Esophagus squamous epithelium (tissue), 5 donors: ENCODE measurements at regions not wholly inside any gene's neighbourhood (a gene's known extent, or its start where the extent isn't known, plus 50 kb on each side); places are given as distances from the start of the nearest gene placed in this dataset.

Experiments used
- DNase-seq: peaks from one replicate; lab custom pipeline; 2025; lab: John Stamatoyannopoulos, UW
- H3K27ac ChIP-seq, 4 donors: fragments of 200-600 bp; sonication (generic); one replicate each; pipeline ENCODE4 v1.5.1; 2016 to 2019; ENCODE audit warnings: mild to moderate bottlenecking in 1 of 4
- H3K27me3 ChIP-seq, 4 donors: fragments of 200-600 bp; sonication (generic); 1 replicate in 3 of 4; 2 replicates in 1 of 4; pipeline versions ENCODE4 v1.5.1 to v1.6.0; 2017 to 2021; ENCODE audit warnings: antibody characterized with exemption in 1 of 4
- H3K36me3 ChIP-seq, 3 donors: fragments of 200-600 bp; sonication (generic); one replicate each; pipeline ENCODE4 v1.5.1; 2016 to 2019
- H3K4me1 ChIP-seq, 3 donors: fragments of 200-600 bp; sonication (generic); one replicate each; pipeline ENCODE4 v1.5.1; 2017 to 2019
- H3K4me3 ChIP-seq, 4 donors: fragments of 200-600 bp; sonication (generic); 1 replicate in 3 of 4; 2 replicates in 1 of 4; pipeline ENCODE4 v1.5.1; 2016 to 2019; ENCODE audit warnings: mild to moderate bottlenecking in 2 of 4, moderate library complexity in 1 of 4
- H3K9me3 ChIP-seq, 3 donors: fragments of 200-600 bp; sonication (generic); one replicate each; pipeline ENCODE4 v1.5.1; 2016 to 2019
- POLR2A ChIP-seq, 4 donors: fragments of 450-650 bp; IDR thresholded peaks; one replicate each; pipeline ENCODE4 v1.6.1; 2017; ENCODE audit warnings: antibody characterized with exemption in 4 of 4, mild to moderate bottlenecking in 4 of 4, moderate library complexity in 3 of 4
- WGBS, 2 donors: methylation state at CpG; one replicate each; pipeline ENCODE4 v1.1.5; 2018; 5-methylcytosine and 5-hydroxymethylcytosine counted together
- intact Hi-C: fragments of 100-400 bp; cut with DNase I; formaldehyde crosslinking; loops from one replicate; pipeline ENCODE4 v1.15.0; 2022
- TF ChIP-seq, protein P1 (sequence below), 6 experiments: fragments of 450-650 bp in 4 of 6; fragments of 200-600 bp in 2 of 6; sonication (generic) in 2 of 6; IDR thresholded peaks; one replicate each; pipeline ENCODE4 v1.5.1; 2016 to 2019; ENCODE audit warnings: antibody characterized with exemption in 6 of 6, mild to moderate bottlenecking in 4 of 6, moderate library complexity in 4 of 6
- donor health status: DM: yes; HTN: yes; CAD: no.

DNA sequence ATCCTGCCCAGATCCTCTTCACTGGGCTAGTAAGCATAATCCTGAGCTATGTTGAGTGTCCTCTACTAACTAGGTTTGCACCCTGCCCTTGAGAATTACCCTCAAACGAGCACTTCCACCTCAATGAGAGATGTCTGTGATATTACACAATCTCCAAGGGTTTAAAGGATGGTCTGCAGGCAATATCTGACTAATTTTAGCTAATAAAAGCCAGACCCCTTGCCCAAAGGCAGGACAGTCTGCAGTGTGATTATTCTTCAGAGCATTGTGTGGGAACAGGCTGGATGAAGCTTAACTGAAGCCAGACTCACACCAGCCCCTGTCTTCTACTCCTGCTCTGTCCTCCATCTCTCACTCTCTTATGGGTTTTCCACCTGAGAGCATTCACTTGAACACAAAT is 544.9 kb upstream of the DDX18 start:
- 11 to 13% methylated on average over 1 of the region's 1 CpG for WGBS, 2 donors

DNA sequence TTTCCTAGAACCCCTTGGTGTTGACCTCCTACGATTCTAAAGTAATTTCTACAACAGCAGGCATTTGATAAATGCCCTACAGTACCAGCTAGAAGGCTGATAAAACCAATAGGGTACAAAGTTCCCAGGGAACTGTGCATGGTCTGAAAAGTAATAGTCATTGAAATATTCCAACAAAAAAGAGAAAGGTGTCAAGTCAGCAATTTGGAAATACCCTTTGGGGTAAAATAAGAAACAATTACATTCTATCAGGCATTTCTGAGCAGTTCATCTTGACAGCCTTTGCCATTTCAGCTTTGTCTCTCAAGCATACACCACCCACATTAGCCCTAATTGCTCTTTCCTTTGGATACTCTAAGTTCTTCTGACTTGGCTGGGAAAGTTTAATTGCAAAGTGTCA is 542.9 kb upstream of the DDX18 start:
- Histone ChIP-seq H3K36me3 (no peaks in the 10 kb centered on the region), H3K4me1 (no peaks in the 10 kb centered on the region), H3K27me3 (no peaks in the 10 kb centered on the region), H3K27ac (no peak overlapping the region), H3K4me3 (no peak overlapping the region), H3K9me3 (no peaks in the 10 kb centered on the region)
- no peak for DNase-seq
- 20 to 27% methylated on average over 1 of the region's 1 CpG for WGBS, 2 donors
- TF ChIP-seq, protein P1, sequence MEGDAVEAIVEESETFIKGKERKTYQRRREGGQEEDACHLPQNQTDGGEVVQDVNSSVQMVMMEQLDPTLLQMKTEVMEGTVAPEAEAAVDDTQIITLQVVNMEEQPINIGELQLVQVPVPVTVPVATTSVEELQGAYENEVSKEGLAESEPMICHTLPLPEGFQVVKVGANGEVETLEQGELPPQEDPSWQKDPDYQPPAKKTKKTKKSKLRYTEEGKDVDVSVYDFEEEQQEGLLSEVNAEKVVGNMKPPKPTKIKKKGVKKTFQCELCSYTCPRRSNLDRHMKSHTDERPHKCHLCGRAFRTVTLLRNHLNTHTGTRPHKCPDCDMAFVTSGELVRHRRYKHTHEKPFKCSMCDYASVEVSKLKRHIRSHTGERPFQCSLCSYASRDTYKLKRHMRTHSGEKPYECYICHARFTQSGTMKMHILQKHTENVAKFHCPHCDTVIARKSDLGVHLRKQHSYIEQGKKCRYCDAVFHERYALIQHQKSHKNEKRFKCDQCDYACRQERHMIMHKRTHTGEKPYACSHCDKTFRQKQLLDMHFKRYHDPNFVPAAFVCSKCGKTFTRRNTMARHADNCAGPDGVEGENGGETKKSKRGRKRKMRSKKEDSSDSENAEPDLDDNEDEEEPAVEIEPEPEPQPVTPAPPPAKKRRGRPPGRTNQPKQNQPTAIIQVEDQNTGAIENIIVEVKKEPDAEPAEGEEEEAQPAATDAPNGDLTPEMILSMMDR (IDR thresholded peaks at IDR 0.05) = no peak
- no peak for TF ChIP-seq POLR2A (IDR thresholded peaks at IDR 0.05)
- intact Hi-C loops = no loop called here

More for the DNA sequence above, 544.9 kb upstream of the DDX18 start:
- H3K27me3 ChIP-seq = no peaks in the 10 kb centered on the region
- no peaks in the 10 kb centered on the region for H3K4me1 ChIP-seq
- no peaks in the 10 kb centered on the region for H3K36me3 ChIP-seq
- H3K27ac ChIP-seq = no peak overlapping the region
- no peak for DNase-seq
- H3K4me3 ChIP-seq = no peak overlapping the region
- TF ChIP-seq POLR2A (IDR thresholded peaks at IDR 0.05) = no peak
- intact Hi-C loops = no loop called here
- no peaks in the 10 kb centered on the region for H3K9me3 ChIP-seq

DNA sequence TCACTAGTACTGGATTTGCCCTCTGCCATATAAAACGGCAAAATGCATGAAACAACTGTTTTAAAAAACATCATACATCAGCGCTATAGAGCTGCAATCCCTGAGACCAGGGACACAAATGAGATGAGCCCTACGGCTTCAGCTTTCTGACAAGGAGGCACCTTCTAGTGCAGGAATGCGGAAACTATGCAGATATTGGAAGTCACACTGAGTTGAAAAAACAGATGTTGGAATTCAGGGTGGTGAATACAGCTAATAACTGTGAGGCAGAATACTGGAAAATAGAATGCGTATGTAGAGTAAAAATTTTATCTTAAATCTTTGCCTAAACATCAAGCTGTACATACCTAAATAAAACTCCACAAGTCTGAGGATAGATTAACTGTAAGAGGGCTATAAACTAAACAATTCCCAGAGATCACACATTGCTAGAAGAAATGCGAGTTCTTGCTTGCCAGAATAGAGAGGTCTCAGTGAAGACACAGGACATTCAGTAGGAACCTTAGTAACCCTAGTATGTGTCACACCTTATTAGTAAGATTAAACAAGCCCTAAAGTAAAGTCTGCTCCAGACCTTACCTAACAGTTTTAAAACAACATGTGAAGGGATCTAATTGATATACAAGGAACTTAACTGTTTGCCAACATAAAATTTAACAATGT is 541.4 kb upstream of the DDX18 start:
- no peak for DNase-seq
- TF ChIP-seq POLR2A (IDR thresholded peaks at IDR 0.05) = no peak
- TF ChIP-seq, protein P1 (IDR thresholded peaks at IDR 0.05) = no peak
- Histone ChIP-seq H3K9me3 (no peaks in the 10 kb centered on the region), H3K27ac (no peak overlapping the region), H3K4me3 (no peak overlapping the region), H3K4me1 (no peaks in the 10 kb centered on the region), H3K36me3 (no peaks in the 10 kb centered on the region), H3K27me3 (no peaks in the 10 kb centered on the region)
- 52 to 59% methylated on average over 6 of the region's 6 CpGs for WGBS, 2 donors
- intact Hi-C loops = no loop called here

DNA sequence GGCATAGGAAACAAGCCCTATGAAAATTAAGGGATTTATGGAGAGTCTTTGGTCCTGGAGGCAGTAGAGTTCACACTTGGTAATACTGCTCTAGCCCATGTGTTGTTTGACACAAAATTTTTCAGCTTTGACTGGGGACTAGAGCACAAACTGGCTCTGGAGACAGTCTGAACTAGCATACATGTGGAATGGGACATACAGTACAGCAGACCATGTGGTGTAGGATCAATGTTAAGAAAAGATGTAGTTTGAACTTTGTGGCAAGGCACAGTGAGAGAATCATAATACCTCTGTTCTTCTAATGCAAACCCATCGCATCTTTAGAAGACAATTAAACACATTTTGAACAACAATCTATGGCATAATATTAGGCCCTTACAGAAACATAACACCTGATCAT is 521.5 kb upstream of the DDX18 start:
- Histone ChIP-seq H3K4me3 (no peak overlapping the region), H3K4me1 (no peaks in the 10 kb centered on the region), H3K27me3 (no peaks in the 10 kb centered on the region), H3K36me3 (no peaks in the 10 kb centered on the region), H3K27ac (no peak overlapping the region), H3K9me3 (no peaks in the 10 kb centered on the region)
- 83 to 94% methylated on average over 1 of the region's 1 CpG for whole genome bisulfite sequencing, 2 donors
- intact Hi-C loops = no loop called here
- no peak for DNase-seq
- TF ChIP-seq, protein P1 (IDR thresholded peaks at IDR 0.05) = no peak
- TF ChIP-seq POLR2A (IDR thresholded peaks at IDR 0.05) = no peak

DNA sequence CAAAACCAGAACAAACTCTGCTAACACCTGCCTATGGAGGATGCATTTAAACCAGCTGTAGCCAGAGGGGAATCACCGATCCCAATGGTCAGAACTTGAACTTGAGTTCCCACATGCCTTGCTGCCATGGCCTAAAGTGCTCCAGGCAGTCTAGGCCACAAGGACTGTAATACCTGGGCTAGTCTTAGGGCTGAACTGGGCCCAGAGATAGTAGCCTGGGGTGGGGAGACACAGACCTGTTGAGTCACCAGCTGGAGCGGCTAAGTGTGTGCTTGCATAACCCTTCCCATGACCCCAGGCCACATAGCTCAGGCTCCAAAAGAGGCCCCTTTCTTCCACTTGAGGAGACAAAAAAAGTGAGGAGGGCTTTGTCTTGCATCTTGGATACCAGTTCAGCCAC is 515.0 kb upstream of the DDX18 start:
- Histone ChIP-seq H3K4me1 (no peaks in the 10 kb centered on the region), H3K27ac (no peak overlapping the region), H3K9me3 (peaks cover 0 to 14% (median 0%) of the 10 kb centered on the region in 3 donors), H3K27me3 (no peaks in the 10 kb centered on the region), H3K36me3 (no peaks in the 10 kb centered on the region), H3K4me3 (no peak overlapping the region)
- 71 to 80% methylated on average over 1 of the region's 2 CpGs for WGBS, 2 donors
- intact Hi-C loops = no loop called here
- no peak for DNase-seq
- TF ChIP-seq, protein P1 (IDR thresholded peaks at IDR 0.05) = no peak
- TF ChIP-seq POLR2A (IDR thresholded peaks at IDR 0.05) = no peak
